ENCODE measurements at regions not wholly inside any gene's neighbourhood (a gene's known extent, or its start where the extent isn't known, plus 50 kb on each side); places are given as distances from the start of the nearest gene placed in this dataset.

DNA sequence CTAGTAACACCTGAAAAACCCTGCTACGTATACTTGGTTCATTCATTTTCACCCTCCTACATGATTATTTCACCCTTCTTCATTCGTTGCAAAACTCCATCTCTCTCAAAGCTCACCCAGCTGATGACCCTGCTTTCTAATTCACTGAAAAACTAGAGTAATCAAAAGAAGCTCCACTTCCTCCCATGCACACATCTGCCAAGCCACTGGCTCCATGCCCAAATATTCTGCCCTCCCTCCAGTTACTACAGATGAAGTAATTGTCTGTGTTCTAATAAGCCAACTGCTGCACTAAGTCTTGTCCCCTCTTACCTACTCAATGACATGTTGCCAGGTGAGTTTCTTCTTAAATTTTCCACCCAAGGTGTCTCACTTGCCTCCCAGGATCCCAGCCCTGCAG is 96.9 kb upstream of the CCDC71L start:
- no peak for TF ChIP-seq POLR2A (IDR thresholded peaks at IDR 0.05)
- no peak for TF ChIP-seq CTCF (IDR thresholded peaks at IDR 0.05)
- TF ChIP-seq EP300 (IDR thresholded peaks at IDR 0.05) = no peak

Measured in tibial nerve (tissue), 4 donors.